22Rv1 (cell line): ENCODE measurements at regions not wholly inside any gene's neighbourhood (a gene's known extent, or its start where the extent isn't known, plus 50 kb on each side); places are given as distances from the start of the nearest gene placed in this dataset.

Experiments
- H3K27ac ChIP-seq: fragments of 450-650 bp; 2 replicates; pipeline ENCODE4 v1.5.1; 2017
- CTCF ChIP-seq: fragments of 450-650 bp; IDR thresholded peaks from 2 replicates; pipeline ENCODE4 v1.5.1; 2017; ENCODE audit warnings: mild to moderate bottlenecking
- ZFX ChIP-seq: fragments of 450-650 bp; IDR thresholded peaks from 2 replicates; pipeline ENCODE4 v1.6.1; 2017; ENCODE audit warnings: antibody characterized with exemption, borderline replicate concordance

GRCh38 chr3:33919312-33920120, 121.1 kb downstream of the PDCD6IP start:
- H3K27ac ChIP-seq = no peak overlapping the region
- TF ChIP-seq CTCF (no peak), ZFX (no peak)

GRCh38 chr3:33920511-33920910, 122.1 kb downstream of the PDCD6IP start:
- no peak for TF ChIP-seq ZFX
- no peak for TF ChIP-seq CTCF
- no peak overlapping the region for H3K27ac ChIP-seq

- H3K27ac ChIP-seq = no peak overlapping the region
- TF ChIP-seq ZFX (no peak), CTCF (no peak)
Measured at GRCh38 chr3:33921608-33922007, 123.2 kb downstream of the PDCD6IP start.

GRCh38 chr3:33926998-33927605, 128.7 kb downstream of the PDCD6IP start:
- no peak overlapping the region for H3K27ac ChIP-seq
- no peak for TF ChIP-seq ZFX
- TF ChIP-seq CTCF = no peak

- TF ChIP-seq ZFX (no peak), CTCF (no peak)
- H3K27ac ChIP-seq = no peak overlapping the region
Measured at GRCh38 chr3:33929813-33930212, 131.4 kb downstream of the PDCD6IP start.

GRCh38 chr3:33931512-33931911, 133.1 kb downstream of the PDCD6IP start:
- TF ChIP-seq ZFX = no peak
- TF ChIP-seq CTCF = no peak
- H3K27ac ChIP-seq = no peak overlapping the region

- no peak for TF ChIP-seq CTCF
- TF ChIP-seq ZFX = no peak
- H3K27ac ChIP-seq = no peak overlapping the region
Measured at GRCh38 chr3:33932010-33932764, 133.8 kb downstream of the PDCD6IP start.
